GM12864 (cell line): ENCODE measurements at regions not wholly inside any gene's neighbourhood (a gene's known extent, or its start where the extent isn't known, plus 50 kb on each side); places are given as distances from the start of the nearest gene placed in this dataset.

Experiments used
- DNase-seq: peaks from one replicate; pipeline ENCODE4 v3.0.0-alpha.2; 2011; ENCODE audit warnings: low read depth
- H3K4me3 ChIP-seq: 2 replicates; pipeline ENCODE4 v1.5.1; 2011; ENCODE audit warnings: mild to moderate bottlenecking, low read depth, low read length, control low read depth
- TF ChIP-seq, protein P1 (sequence below): IDR thresholded peaks from 2 replicates; pipeline ENCODE4 v1.5.1; 2011; ENCODE audit warnings: low read depth, mild to moderate bottlenecking, moderate library complexity, low read length, control low read depth, inconsistent platforms; ENCODE audit errors: missing control alignments

DNA sequence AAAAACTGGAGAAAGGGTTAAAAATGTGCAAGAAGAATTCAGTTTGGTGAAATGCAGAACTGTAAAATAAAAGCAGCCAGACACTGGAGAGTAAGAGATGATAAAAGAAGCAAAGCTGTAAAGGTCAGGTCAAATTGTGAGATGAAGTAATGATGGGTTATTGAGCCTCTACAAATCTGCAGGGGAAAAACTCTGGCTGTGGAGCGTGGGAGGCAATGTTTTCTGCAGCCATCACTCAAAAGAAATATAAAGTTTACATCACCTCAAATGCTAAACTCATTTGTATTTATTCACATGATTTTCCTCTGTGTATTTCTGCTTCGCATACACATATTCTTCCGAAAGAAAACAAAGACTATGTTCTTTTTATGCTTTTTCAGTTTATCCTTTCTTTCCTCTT lies 158.8 kb upstream of the GPR149 start:
- H3K4me3 ChIP-seq: no peak overlapping the region
- DNase-seq: no peak
- TF ChIP-seq, protein P1, sequence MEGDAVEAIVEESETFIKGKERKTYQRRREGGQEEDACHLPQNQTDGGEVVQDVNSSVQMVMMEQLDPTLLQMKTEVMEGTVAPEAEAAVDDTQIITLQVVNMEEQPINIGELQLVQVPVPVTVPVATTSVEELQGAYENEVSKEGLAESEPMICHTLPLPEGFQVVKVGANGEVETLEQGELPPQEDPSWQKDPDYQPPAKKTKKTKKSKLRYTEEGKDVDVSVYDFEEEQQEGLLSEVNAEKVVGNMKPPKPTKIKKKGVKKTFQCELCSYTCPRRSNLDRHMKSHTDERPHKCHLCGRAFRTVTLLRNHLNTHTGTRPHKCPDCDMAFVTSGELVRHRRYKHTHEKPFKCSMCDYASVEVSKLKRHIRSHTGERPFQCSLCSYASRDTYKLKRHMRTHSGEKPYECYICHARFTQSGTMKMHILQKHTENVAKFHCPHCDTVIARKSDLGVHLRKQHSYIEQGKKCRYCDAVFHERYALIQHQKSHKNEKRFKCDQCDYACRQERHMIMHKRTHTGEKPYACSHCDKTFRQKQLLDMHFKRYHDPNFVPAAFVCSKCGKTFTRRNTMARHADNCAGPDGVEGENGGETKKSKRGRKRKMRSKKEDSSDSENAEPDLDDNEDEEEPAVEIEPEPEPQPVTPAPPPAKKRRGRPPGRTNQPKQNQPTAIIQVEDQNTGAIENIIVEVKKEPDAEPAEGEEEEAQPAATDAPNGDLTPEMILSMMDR: no peak

GRCh38 chr3:154584974-154585373 lies 155.0 kb upstream of the GPR149 start:
- TF ChIP-seq, protein P1: no peak
- DNase-seq: no peak
- H3K4me3 ChIP-seq: no peak overlapping the region

- TF ChIP-seq, protein P1: no peak
- H3K4me3 ChIP-seq: no peak overlapping the region
- DNase-seq: no peak
Measured at GRCh38 chr3:154584041-154584440, 154.1 kb upstream of the GPR149 start.

DNA sequence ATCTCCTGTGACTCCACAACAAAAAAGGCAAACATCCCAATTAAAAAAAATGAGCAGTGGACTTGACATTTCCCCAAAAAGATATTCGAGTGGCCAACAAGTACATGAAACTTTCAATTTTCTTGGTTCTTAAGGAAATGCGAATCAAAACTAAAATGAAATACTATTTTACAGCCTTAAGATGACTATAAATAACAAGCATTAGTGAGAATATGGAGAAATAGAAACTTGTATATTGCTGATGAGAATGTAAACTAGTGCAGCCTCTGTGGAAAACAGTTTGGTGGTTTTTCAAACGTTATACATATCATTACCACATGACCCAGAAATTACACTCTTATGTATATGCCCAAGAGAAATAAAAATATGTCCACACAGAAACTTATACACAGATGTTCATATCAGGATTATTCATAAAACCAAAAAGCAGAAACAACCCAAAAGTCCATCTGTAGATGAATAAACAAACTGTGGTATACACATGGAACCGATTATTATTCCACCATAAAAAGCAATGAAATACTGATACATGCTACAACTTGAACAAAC lies 153.2 kb upstream of the GPR149 start:
- TF ChIP-seq, protein P1: no peak
- DNase-seq: no peak
- H3K4me3 ChIP-seq: no peak overlapping the region

DNA sequence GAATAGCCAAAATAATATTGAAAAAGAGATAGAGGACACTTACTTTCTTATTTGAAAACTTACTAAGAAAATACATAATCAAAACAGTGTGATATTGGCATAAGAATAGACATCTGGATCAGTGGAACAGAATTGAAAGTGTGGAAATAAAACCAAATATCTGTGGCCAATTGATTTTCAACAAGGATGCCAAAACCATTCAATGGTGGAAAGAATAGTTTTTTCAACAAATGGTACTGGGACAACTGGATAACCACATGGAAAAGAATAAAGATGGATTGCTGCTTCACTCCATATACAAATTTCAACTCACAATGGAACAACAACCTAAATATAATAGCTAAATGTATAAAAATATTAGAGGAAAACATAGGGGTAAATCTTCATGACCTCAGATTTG lies 152.5 kb upstream of the GPR149 start:
- H3K4me3 ChIP-seq: no peak overlapping the region
- TF ChIP-seq, protein P1: no peak

DNA sequence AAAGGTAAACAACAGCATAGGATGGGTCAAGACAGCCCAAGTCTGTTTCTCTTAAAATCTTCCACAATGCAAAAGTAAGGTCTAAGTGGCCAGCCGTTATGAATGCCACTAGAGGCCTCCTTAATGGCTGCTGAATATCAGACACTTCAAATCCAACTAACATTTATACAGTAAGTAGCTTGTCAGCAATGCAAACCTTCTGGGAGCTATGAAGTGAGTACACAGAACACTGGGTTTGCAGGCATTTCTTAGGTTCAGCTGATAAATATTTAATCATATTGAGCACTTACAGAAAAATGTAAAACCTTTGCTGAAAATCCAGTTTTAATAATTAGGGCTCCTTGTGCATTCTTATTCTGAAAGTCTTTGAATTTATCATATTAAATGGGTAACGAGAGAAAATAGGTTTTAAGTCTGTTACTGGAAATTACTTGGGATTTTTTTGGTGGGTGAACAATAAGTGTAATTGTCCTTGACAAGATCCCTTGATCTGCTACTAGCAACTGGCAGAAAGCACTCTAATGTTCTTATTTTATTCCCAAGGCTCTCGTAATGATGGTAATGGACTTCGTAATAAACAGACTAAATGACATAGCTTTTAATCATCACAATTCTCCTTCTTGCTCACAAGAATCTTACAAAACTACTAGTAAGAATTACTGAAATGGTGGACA lies 141.7 kb upstream of the GPR149 start:
- TF ChIP-seq, protein P1: no peak
- H3K4me3 ChIP-seq: no peak overlapping the region
- DNase-seq: no peak

More for the DNA sequence above, 152.5 kb upstream of the GPR149 start:
- no peak for DNase-seq

- no peak overlapping the region for H3K4me3 ChIP-seq
- no peak for DNase-seq
- TF ChIP-seq, protein P1: no peak
Measured at GRCh38 chr3:154568064-154568463, 138.1 kb upstream of the GPR149 start.
